Vagina (tissue), 2 donors: ENCODE measurements at regions not wholly inside any gene's neighbourhood (a gene's known extent, or its start where the extent isn't known, plus 50 kb on each side); places are given as distances from the start of the nearest gene placed in this dataset.

Source experiments
- DNase-seq, 2 donors: peaks; one replicate each; pipeline ENCODE4 v3.0.0-alpha.2; 2017; ENCODE audit errors: extremely low spot score in 2 of 2
- H3K27ac ChIP-seq: fragments of 200-600 bp; sonication (generic); one replicate; pipeline ENCODE4 v1.5.1; 2019
- H3K27me3 ChIP-seq: fragments of 200-600 bp; sonication (generic); one replicate; pipeline ENCODE4 v1.5.1; 2019
- H3K36me3 ChIP-seq, 2 donors: fragments of 200-600 bp; sonication (generic); one replicate each; pipeline ENCODE4 v1.5.1; 2017 to 2019
- H3K4me1 ChIP-seq: fragments of 200-600 bp; sonication (generic); one replicate; pipeline ENCODE4 v1.5.1; 2019
- H3K4me3 ChIP-seq, 2 donors: fragments of 200-600 bp; sonication (generic); 1 replicate in 1 of 2; 2 replicates in 1 of 2; pipeline ENCODE4 v1.5.1; 2016 to 2019
- H3K9me3 ChIP-seq: fragments of 200-600 bp; sonication (generic); one replicate; pipeline ENCODE4 v1.5.1; 2019
- CTCF ChIP-seq, 3 experiments: fragments of 450-650 bp in 2 of 3; fragments of 200-600 bp in 1 of 3; sonication (generic) in 1 of 3; IDR thresholded peaks; one replicate each; pipeline ENCODE4 v1.5.1; 2017 to 2019; ENCODE audit warnings: antibody characterized with exemption in 3 of 3, mild to moderate bottlenecking in 2 of 3, moderate library complexity in 2 of 3
- POLR2A ChIP-seq, 2 donors: fragments of 450-650 bp; IDR thresholded peaks; one replicate each; pipeline ENCODE4 v1.6.1; 2017; ENCODE audit warnings: antibody characterized with exemption in 2 of 2, mild to moderate bottlenecking in 2 of 2, moderate library complexity in 2 of 2
- POLR2AphosphoS5 ChIP-seq, 2 donors: sonication (generic); formaldehyde crosslinking; IDR thresholded peaks; one replicate each; pipeline ENCODE4 v1.9.0; 2017; ENCODE audit warnings: antibody characterized with exemption in 2 of 2, mild to moderate bottlenecking in 2 of 2, low read depth in 1 of 2; ENCODE audit not compliant: insufficient read depth in 1 of 2
- intact Hi-C: fragments of 100-400 bp; cut with DNase I; formaldehyde crosslinking; loops from one replicate; pipeline ENCODE4 v1.15.1; 2023

- intact Hi-C loops: no loop called here
- H3K36me3 ChIP-seq: no peaks in the 10 kb centered on the region
- no peak overlapping the region for H3K4me3 ChIP-seq
- no peaks in the 10 kb centered on the region for H3K27me3 ChIP-seq
- TF ChIP-seq POLR2AphosphoS5 (IDR thresholded peaks at IDR 0.05; ENCODE audit: insufficient read depth in 1 of 2, low read depth in 1 of 2) (no peak), POLR2A (IDR thresholded peaks at IDR 0.05) (no peak), CTCF (IDR thresholded peaks at IDR 0.05) (no peak)
- no peaks in the 10 kb centered on the region for H3K4me1 ChIP-seq
- DNase-seq: no peak
- no peaks in the 10 kb centered on the region for H3K9me3 ChIP-seq
- no peak overlapping the region for H3K27ac ChIP-seq
These were observed 298.8 kb upstream of the NAV3 start for GRCh38 chr12:77531912-77532311.

GRCh38 chr12:77522247-77522646 lies 308.4 kb upstream of the NAV3 start:
- TF ChIP-seq CTCF (IDR thresholded peaks at IDR 0.05): no peak
- TF ChIP-seq POLR2AphosphoS5 (IDR thresholded peaks at IDR 0.05; ENCODE audit: insufficient read depth in 1 of 2, low read depth in 1 of 2): no peak
- no peak for TF ChIP-seq POLR2A (IDR thresholded peaks at IDR 0.05)
- H3K4me1 ChIP-seq: no peaks in the 10 kb centered on the region

GRCh38 chr12:77521508-77522115 lies 309.1 kb upstream of the NAV3 start:
- DNase-seq: no peak
- H3K9me3 ChIP-seq: no peaks in the 10 kb centered on the region
- intact Hi-C loops: no loop called here
- H3K27me3 ChIP-seq: no peaks in the 10 kb centered on the region
- H3K4me3 ChIP-seq: no peak overlapping the region
- no peak overlapping the region for H3K27ac ChIP-seq
- TF ChIP-seq POLR2A (IDR thresholded peaks at IDR 0.05) (no peak), CTCF (IDR thresholded peaks at IDR 0.05) (no peak), POLR2AphosphoS5 (IDR thresholded peaks at IDR 0.05; ENCODE audit: insufficient read depth in 1 of 2, low read depth in 1 of 2) (no peak)
- no peaks in the 10 kb centered on the region for H3K4me1 ChIP-seq
- no peaks in the 10 kb centered on the region for H3K36me3 ChIP-seq

More at GRCh38 chr12:77522247-77522646, 308.4 kb upstream of the NAV3 start:
- Histone ChIP-seq H3K36me3 (no peaks in the 10 kb centered on the region), H3K27ac (no peak overlapping the region), H3K27me3 (no peaks in the 10 kb centered on the region), H3K9me3 (no peaks in the 10 kb centered on the region), H3K4me3 (no peak overlapping the region)
- intact Hi-C loops: no loop called here
- DNase-seq: no peak

GRCh38 chr12:77514511-77514910 lies 316.2 kb upstream of the NAV3 start:
- no peaks in the 10 kb centered on the region for H3K9me3 ChIP-seq
- no peaks in the 10 kb centered on the region for H3K27me3 ChIP-seq
- no peaks in the 10 kb centered on the region for H3K36me3 ChIP-seq
- no peak overlapping the region for H3K4me3 ChIP-seq
- TF ChIP-seq CTCF (IDR thresholded peaks at IDR 0.05) (no peak), POLR2AphosphoS5 (IDR thresholded peaks at IDR 0.05; ENCODE audit: insufficient read depth in 1 of 2, low read depth in 1 of 2) (no peak), POLR2A (IDR thresholded peaks at IDR 0.05) (no peak)
- DNase-seq: no peak
- H3K27ac ChIP-seq: no peak overlapping the region
- intact Hi-C loops: no loop called here
- H3K4me1 ChIP-seq: no peaks in the 10 kb centered on the region

GRCh38 chr12:77510985-77511384 lies 319.7 kb upstream of the NAV3 start:
- intact Hi-C loops: no loop called here

More at GRCh38 chr12:77510985-77511384, 319.7 kb upstream of the NAV3 start:
- H3K27ac ChIP-seq: no peak overlapping the region
- TF ChIP-seq POLR2A (IDR thresholded peaks at IDR 0.05) (no peak), POLR2AphosphoS5 (IDR thresholded peaks at IDR 0.05; ENCODE audit: insufficient read depth in 1 of 2, low read depth in 1 of 2) (no peak), CTCF (IDR thresholded peaks at IDR 0.05) (no peak)
- H3K36me3 ChIP-seq: no peaks in the 10 kb centered on the region
- no peaks in the 10 kb centered on the region for H3K9me3 ChIP-seq
- no peaks in the 10 kb centered on the region for H3K4me1 ChIP-seq
- DNase-seq: no peak
- H3K4me3 ChIP-seq: no peak overlapping the region
- H3K27me3 ChIP-seq: no peaks in the 10 kb centered on the region
